ENCODE measurements at regions not wholly inside any gene's neighbourhood (a gene's known extent, or its start where the extent isn't known, plus 50 kb on each side); places are given as distances from the start of the nearest gene placed in this dataset.
A peak's percentile ranks its signal among the peaks of the same experiment; 100 is the strongest.
"Not testable (repeated sequence)": the region's sequence is repeated elsewhere in the genome, so short reads cannot be mapped to it uniquely, and the experiment has no call there.

- no peak for DNase-seq
Observed at GRCh38 chr6:93183531-93183972, 235.8 kb downstream of the EPHA7 start.

- DNase-seq = no peak
Observed at GRCh38 chr6:93182938-93183479, 236.3 kb downstream of the EPHA7 start.

- DNase-seq = no peak
Observed at GRCh38 chr6:93177918-93178317, 241.4 kb downstream of the EPHA7 start.

- DNase-seq = no peak
Observed at GRCh38 chr6:93177438-93177837, 241.9 kb downstream of the EPHA7 start.

- DNase-seq = no peak
Observed at GRCh38 chr6:93176070-93176469, 243.3 kb downstream of the EPHA7 start.

- not testable (repeated sequence) for DNase-seq
Observed at GRCh38 chr6:93173573-93173972, 245.8 kb downstream of the EPHA7 start.

- DNase-seq = no peak
Observed at GRCh38 chr6:93165850-93166430, 253.4 kb downstream of the EPHA7 start.

- no peak for DNase-seq
Observed at GRCh38 chr6:93164781-93165180, 254.6 kb downstream of the EPHA7 start.

GRCh38 chr6:93163146-93163545 is 256.2 kb downstream of the EPHA7 start:
- no peak for DNase-seq

- no peak for DNase-seq
Observed at GRCh38 chr6:93139408-93140081, 279.8 kb downstream of the EPHA7 start.

GRCh38 chr6:93136111-93136510 is 283.2 kb downstream of the EPHA7 start:
- DNase-seq = no peak

- DNase-seq = no peak
Observed at GRCh38 chr6:93124006-93124632, 295.2 kb downstream of the EPHA7 start.

GRCh38 chr6:93123585-93123984 is 295.8 kb downstream of the EPHA7 start:
- DNase-seq = no peak

- DNase-seq = no peak
Observed at GRCh38 chr6:93120154-93120742, 299.1 kb downstream of the EPHA7 start.

GRCh38 chr6:93105907-93106306 is 313.5 kb downstream of the EPHA7 start:
- DNase-seq = no peak

- DNase-seq = no peak
Observed at GRCh38 chr6:93105017-93105416, 314.3 kb downstream of the EPHA7 start.

GRCh38 chr6:93104195-93104817 is 315.1 kb downstream of the EPHA7 start:
- no peak for DNase-seq

GRCh38 chr6:93088621-93089501 is 330.5 kb downstream of the EPHA7 start:
- peak; percentile 5 for DNase-seq

GRCh38 chr6:93087606-93088005 is 331.8 kb downstream of the EPHA7 start:
- DNase-seq = no peak

GRCh38 chr6:93086351-93086750 is 333.0 kb downstream of the EPHA7 start:
- no peak for DNase-seq

GRCh38 chr6:93083337-93084230 is 335.8 kb downstream of the EPHA7 start:
- no peak for DNase-seq

Data from fibroblast of skin of back (primary cell).